Natural killer cell (primary cell): ENCODE measurements at regions not wholly inside any gene's neighbourhood (a gene's known extent, or its start where the extent isn't known, plus 50 kb on each side); places are given as distances from the start of the nearest gene placed in this dataset.

Source experiments
- ATAC-seq, 3 donors: fragments of 150-1000 bp in 2 of 3; fragments of 200-7000 bp in 1 of 3; cut with Tn5 transposase; 1 replicate in 1 of 3; 2 replicates in 2 of 3; pipeline ENCODE4 v1.10.0; 2021; ENCODE audit warnings: mild to moderate bottlenecking in 2 of 3, moderate library complexity in 2 of 3
- DNase-seq, 2 donors: peaks; one replicate each; pipeline versions ENCODE4 v3.0.0 to v3.0.0-alpha.2; 2013 to 2021; ENCODE audit warnings: mixed read lengths in 1 of 2
- H3K27ac ChIP-seq: one replicate; pipeline ENCODE4 v1.5.1; 2013; ENCODE audit warnings: mild to moderate bottlenecking, low read length
- H3K27me3 ChIP-seq: one replicate; pipeline ENCODE4 v1.6.1; 2013; ENCODE audit warnings: low read length; ENCODE audit not compliant: control insufficient read depth, insufficient read depth
- H3K36me3 ChIP-seq: one replicate; pipeline ENCODE4 v1.6.1; 2013; ENCODE audit warnings: low read length; ENCODE audit not compliant: control insufficient read depth, insufficient read depth
- H3K4me1 ChIP-seq: one replicate; pipeline ENCODE4 v1.6.1; 2013; ENCODE audit warnings: low read length; ENCODE audit not compliant: control insufficient read depth, insufficient read depth
- H3K4me3 ChIP-seq: one replicate; pipeline ENCODE4 v1.5.1; 2013; ENCODE audit warnings: low read length
- H3K9me3 ChIP-seq: one replicate; pipeline ENCODE4 v1.6.1; 2013; ENCODE audit warnings: low read length; ENCODE audit not compliant: control insufficient read depth, insufficient read depth
- H3K27ac Mint-ChIP-seq, 2 donors: one replicate each; pipeline ENCODE4 v1.8.0; 2022; ENCODE audit warnings: mild to moderate bottlenecking in 2 of 2, mixed read lengths in 2 of 2, moderate library complexity in 1 of 2
- H3K27me3 Mint-ChIP-seq, 2 donors: one replicate each; pipeline ENCODE4 v1.8.0; 2022; ENCODE audit warnings: low read depth in 2 of 2, mixed read lengths in 2 of 2
- H3K36me3 Mint-ChIP-seq: one replicate; pipeline ENCODE4 v1.8.0; 2022; ENCODE audit warnings: mixed read lengths
- H3K4me1 Mint-ChIP-seq, 2 donors: one replicate each; pipeline ENCODE4 v1.8.0; 2022; ENCODE audit warnings: mixed read lengths in 2 of 2
- H3K4me3 Mint-ChIP-seq: one replicate; pipeline ENCODE4 v1.8.0; 2022; ENCODE audit warnings: mild to moderate bottlenecking, moderate library complexity, mixed read lengths
- H3K9me3 Mint-ChIP-seq, 2 donors: one replicate each; pipeline ENCODE4 v1.8.0; 2022; ENCODE audit warnings: mixed read lengths in 2 of 2
- WGBS: methylation state at CpG from one replicate; pipeline ENCODE4 v1.1.7; 2013; ENCODE audit warnings: missing lambda C conversion rate; ENCODE audit not compliant: insufficient coverage; 5-methylcytosine and 5-hydroxymethylcytosine counted together
- intact Hi-C: fragments of 100-400 bp; cut with micrococcal nuclease; formaldehyde crosslinking; loops from one replicate; pipeline ENCODE4 v1.14.2; 2022
- TF ChIP-seq, protein P1 (sequence below): fragments of 200-600 bp; IDR thresholded peaks from one replicate; pipeline ENCODE4 v1.8.0; 2022; ENCODE audit warnings: antibody characterized with exemption

DNA sequence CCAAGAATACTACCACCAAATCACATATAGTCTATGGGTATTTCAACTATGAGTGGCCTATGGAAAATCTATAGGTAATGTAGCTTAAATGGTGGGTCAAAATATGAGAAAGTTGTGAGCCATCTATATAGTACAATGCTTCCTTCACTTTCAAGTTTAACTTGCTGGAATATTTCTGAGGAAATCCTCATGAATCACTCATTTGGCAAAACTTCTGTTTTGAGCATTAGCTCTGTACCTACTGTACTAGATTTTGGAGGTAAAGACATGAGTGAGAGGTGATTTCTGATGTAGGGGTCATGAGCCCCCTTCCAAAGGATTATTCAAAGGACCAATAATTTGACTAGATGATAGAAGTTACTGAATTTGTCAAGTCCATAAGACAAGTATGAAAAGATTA lies 80.6 kb upstream of the DAB2 start:
- H3K27me3 Mint-ChIP-seq = peaks cover 5 to 8% of the 10 kb centered on the region in 2 donors
- no peak overlapping the region for H3K4me3 ChIP-seq

DNA sequence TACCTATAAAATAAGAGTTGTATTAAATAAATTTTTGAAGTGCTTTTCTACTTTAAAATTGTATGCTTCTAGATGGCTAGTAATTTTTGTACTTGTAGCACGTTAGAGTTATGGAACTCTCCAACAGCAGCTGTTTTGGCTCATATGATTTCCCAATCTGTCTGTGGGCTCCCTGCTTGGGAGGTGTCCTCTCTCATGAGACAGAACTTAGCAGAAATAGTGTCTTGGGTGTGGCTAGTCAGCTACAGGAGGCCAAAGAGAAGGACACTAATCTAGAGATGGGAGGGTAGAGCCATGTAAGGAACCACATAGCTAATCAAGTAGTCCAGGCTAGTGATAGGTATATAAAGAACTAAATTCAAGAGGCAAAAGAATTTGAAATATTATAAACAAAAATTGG lies 78.4 kb upstream of the DAB2 start:
- H3K27me3 ChIP-seq = peaks cover 2% of the 10 kb centered on the region
- WGBS = 64% methylated on average over 1 of the region's 1 CpG
- H3K4me1 Mint-ChIP-seq = peaks cover 0 to 3% of the 10 kb centered on the region in 2 donors
- DNase-seq (no peak), ATAC-seq (no peak)
- no peaks in the 10 kb centered on the region for H3K9me3 Mint-ChIP-seq
- TF ChIP-seq, protein P1, sequence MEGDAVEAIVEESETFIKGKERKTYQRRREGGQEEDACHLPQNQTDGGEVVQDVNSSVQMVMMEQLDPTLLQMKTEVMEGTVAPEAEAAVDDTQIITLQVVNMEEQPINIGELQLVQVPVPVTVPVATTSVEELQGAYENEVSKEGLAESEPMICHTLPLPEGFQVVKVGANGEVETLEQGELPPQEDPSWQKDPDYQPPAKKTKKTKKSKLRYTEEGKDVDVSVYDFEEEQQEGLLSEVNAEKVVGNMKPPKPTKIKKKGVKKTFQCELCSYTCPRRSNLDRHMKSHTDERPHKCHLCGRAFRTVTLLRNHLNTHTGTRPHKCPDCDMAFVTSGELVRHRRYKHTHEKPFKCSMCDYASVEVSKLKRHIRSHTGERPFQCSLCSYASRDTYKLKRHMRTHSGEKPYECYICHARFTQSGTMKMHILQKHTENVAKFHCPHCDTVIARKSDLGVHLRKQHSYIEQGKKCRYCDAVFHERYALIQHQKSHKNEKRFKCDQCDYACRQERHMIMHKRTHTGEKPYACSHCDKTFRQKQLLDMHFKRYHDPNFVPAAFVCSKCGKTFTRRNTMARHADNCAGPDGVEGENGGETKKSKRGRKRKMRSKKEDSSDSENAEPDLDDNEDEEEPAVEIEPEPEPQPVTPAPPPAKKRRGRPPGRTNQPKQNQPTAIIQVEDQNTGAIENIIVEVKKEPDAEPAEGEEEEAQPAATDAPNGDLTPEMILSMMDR = no peak
- H3K27ac ChIP-seq = no peak overlapping the region
- intact Hi-C loops = no loop called here
- H3K4me3 ChIP-seq = no peak overlapping the region
- H3K27ac Mint-ChIP-seq = no peak overlapping the region
- no peaks in the 10 kb centered on the region for H3K9me3 ChIP-seq
- no peaks in the 10 kb centered on the region for H3K36me3 Mint-ChIP-seq
- H3K36me3 ChIP-seq = no peaks in the 10 kb centered on the region
- no peaks in the 10 kb centered on the region for H3K4me1 ChIP-seq
- H3K27me3 Mint-ChIP-seq = peaks cover 6 to 8% of the 10 kb centered on the region in 2 donors
- H3K4me3 Mint-ChIP-seq = no peak overlapping the region

More for the DNA sequence above, 80.6 kb upstream of the DAB2 start:
- Histone ChIP-seq H3K27ac (no peak overlapping the region), H3K36me3 (no peaks in the 10 kb centered on the region), H3K27me3 (peaks cover 2% of the 10 kb centered on the region), H3K9me3 (no peaks in the 10 kb centered on the region), H3K4me1 (no peaks in the 10 kb centered on the region)
- H3K27ac Mint-ChIP-seq = no peak overlapping the region
- TF ChIP-seq, protein P1 = no peak
- H3K4me3 Mint-ChIP-seq = no peak overlapping the region
- DNase-seq = no peak
- H3K36me3 Mint-ChIP-seq = no peaks in the 10 kb centered on the region
- intact Hi-C loops = no loop called here
- no peak for ATAC-seq
- no peaks in the 10 kb centered on the region for H3K9me3 Mint-ChIP-seq
- no peaks in the 10 kb centered on the region for H3K4me1 Mint-ChIP-seq

DNA sequence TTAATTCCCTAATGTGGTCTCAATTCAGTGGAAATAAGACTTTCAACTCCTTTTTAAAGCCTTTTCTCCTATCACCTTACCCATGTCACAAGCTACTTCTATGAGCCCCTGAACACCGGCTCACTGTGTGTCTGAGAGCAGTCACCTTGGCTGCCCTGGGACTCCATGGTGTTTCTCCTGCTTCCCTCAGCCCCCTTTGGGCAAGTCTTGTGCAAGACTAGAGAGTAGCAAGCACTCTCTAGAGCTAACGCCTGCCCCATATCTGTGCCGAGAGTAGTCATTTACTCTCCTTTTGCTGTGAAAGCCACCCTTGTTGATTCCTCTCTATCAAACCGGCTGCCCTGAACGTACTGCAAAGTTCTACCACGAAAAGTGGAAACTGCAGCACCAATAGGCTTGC lies 77.9 kb upstream of the DAB2 start:
- Histone ChIP-seq H3K36me3 (no peaks in the 10 kb centered on the region), H3K27me3 (peaks cover 2% of the 10 kb centered on the region), H3K27ac (no peak overlapping the region), H3K4me1 (no peaks in the 10 kb centered on the region), H3K4me3 (no peak overlapping the region), H3K9me3 (no peaks in the 10 kb centered on the region)
- intact Hi-C loops = no loop called here
- no peak overlapping the region for H3K27ac Mint-ChIP-seq
- H3K36me3 Mint-ChIP-seq = no peaks in the 10 kb centered on the region
- DNase-seq (no peak), ATAC-seq (no peak)
- TF ChIP-seq, protein P1 = no peak
- peaks cover 0 to 6% of the 10 kb centered on the region in 2 donors for H3K4me1 Mint-ChIP-seq
- H3K4me3 Mint-ChIP-seq = no peak overlapping the region
- H3K27me3 Mint-ChIP-seq = peaks cover 2 to 8% of the 10 kb centered on the region in 2 donors
- WGBS = 95% methylated on average over 6 of the region's 6 CpGs
- H3K9me3 Mint-ChIP-seq = no peaks in the 10 kb centered on the region

DNA sequence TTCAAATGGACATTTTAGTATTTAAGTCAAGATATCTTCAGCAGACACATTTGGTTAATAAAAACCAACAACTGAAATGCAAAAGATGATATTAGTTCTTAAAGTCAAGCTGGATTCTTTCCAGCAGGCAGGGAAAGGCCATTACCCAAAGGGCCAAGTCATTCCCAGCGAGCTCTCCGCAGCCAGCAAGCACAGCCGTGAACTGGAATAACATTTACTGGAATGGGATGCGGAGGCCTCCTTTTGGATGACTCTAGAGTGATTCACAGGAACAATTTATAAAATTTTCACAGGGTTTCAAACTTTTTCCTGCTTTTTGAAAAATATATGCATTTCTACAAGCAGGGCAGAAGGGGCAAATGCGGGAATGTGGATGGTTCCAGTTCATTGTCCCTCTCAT lies 76.6 kb upstream of the DAB2 start:
- Histone ChIP-seq H3K36me3 (no peaks in the 10 kb centered on the region), H3K9me3 (no peaks in the 10 kb centered on the region), H3K4me1 (no peaks in the 10 kb centered on the region), H3K27ac (no peak overlapping the region), H3K27me3 (peaks cover 2% of the 10 kb centered on the region), H3K4me3 (no peak overlapping the region)
- DNase-seq (no peak), ATAC-seq (no peak)
- no peaks in the 10 kb centered on the region for H3K36me3 Mint-ChIP-seq
- WGBS = 97% methylated on average over 5 of the region's 5 CpGs
- intact Hi-C loops = no loop called here
- TF ChIP-seq, protein P1 = no peak
- H3K4me1 Mint-ChIP-seq = peaks cover 0 to 6% of the 10 kb centered on the region in 2 donors
- H3K9me3 Mint-ChIP-seq = no peaks in the 10 kb centered on the region
- no peak overlapping the region for H3K27ac Mint-ChIP-seq
- H3K27me3 Mint-ChIP-seq = peaks cover 0 to 5% of the 10 kb centered on the region in 2 donors
- H3K4me3 Mint-ChIP-seq = no peak overlapping the region
